Left lung (tissue), 4 donors: ENCODE measurements at regions not wholly inside any gene's neighbourhood (a gene's known extent, or its start where the extent isn't known, plus 50 kb on each side); places are given as distances from the start of the nearest gene placed in this dataset.

ENCODE experiments used
- ATAC-seq: fragments of 200-7000 bp; cut with Tn5 transposase; one replicate; pipeline ENCODE4 v1.9.1; 2020; ENCODE audit warnings: moderate library complexity
- DNase-seq, 4 donors: peaks; one replicate each; pipeline ENCODE4 v3.0.0-alpha.2; 2013 to 2020
- H3K27ac ChIP-seq, 2 donors: fragments of 200-600 bp; sonication (generic) in 1 of 2; one replicate each; pipeline versions ENCODE4 v1.5.0 to v1.8.0; 2020 to 2021
- H3K27me3 ChIP-seq, 2 donors: fragments of 200-600 bp; sonication (generic) in 1 of 2; one replicate each; pipeline versions ENCODE4 v1.5.0 to v1.8.0; 2020 to 2021
- H3K36me3 ChIP-seq, 2 donors: fragments of 200-600 bp; sonication (generic) in 1 of 2; one replicate each; pipeline versions ENCODE4 v1.5.0 to v1.8.0; 2020 to 2021
- H3K4me1 ChIP-seq, 2 donors: fragments of 200-600 bp; one replicate each; pipeline ENCODE4 v1.8.0; 2021
- H3K4me3 ChIP-seq, 2 donors: fragments of 200-600 bp; sonication (generic) in 1 of 2; one replicate each; pipeline versions ENCODE4 v1.5.0 to v1.8.0; 2020 to 2021; ENCODE audit warnings: mild to moderate bottlenecking in 1 of 2
- H3K9me3 ChIP-seq, 2 donors: fragments of 200-600 bp; sonication (generic) in 1 of 2; one replicate each; pipeline versions ENCODE4 v1.5.0 to v1.8.0; 2020 to 2021
- intact Hi-C, 2 donors: fragments of 100-400 bp; cut with DNase I; formaldehyde crosslinking; loops; one replicate each; pipeline versions ENCODE4 v1.11.2 to v1.14.2; 2022
- TF ChIP-seq, protein P1 (sequence below), 2 donors: fragments of 200-600 bp; sonication (generic) in 1 of 2; IDR thresholded peaks; one replicate each; pipeline versions ENCODE4 v1.5.0 to v1.8.0; 2021; ENCODE audit warnings: antibody characterized with exemption in 2 of 2
- donor health status: DM: no; HTN: yes; CAD: no.
- donor health status: DM: no; HTN: no; CAD: no.

DNA sequence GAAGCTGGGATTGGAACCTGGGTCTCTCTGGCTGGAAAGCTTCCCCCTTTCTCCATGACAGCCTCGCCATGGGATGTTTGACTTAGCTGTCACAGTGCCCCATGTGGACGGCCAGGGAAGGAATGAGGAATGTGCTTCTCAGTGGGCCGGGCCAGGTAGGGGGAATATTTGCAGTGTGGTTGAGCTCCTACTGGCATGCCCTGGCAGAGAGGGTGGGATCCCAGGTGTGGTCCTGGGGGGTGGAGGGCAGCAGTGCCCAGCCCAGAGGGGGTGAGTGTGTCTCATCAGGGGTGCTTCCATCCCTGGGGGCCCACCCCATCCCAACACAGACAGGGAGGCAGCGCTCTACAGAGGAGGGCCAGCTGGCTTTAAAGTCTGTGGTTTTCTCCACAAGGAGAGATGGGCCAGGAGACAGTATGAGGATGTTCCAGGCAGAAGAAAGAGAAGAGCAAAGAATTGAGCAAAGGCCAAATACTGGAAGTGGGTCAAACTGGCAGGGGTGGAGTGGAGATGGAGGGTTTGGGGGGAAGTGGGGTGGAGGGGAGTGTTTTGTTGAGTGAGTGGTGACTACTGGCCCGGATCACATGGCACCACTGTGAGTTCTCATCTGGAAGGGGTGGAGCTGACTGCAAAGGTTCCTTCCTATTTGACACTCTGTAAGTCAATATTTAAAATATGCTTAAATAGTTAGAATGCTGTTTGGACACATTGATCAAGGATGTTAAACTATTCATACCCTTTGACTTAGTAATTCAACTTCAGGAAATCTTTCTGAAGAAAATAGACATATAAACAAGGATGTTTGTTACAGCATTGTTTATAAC lies 94.0 kb downstream of the MYCN start:
- no peaks in the 10 kb centered on the region for H3K9me3 ChIP-seq
- no peak overlapping the region for H3K4me3 ChIP-seq
- intact Hi-C loops = no loop called here
- no peaks in the 10 kb centered on the region for H3K27me3 ChIP-seq
- no peak for ATAC-seq
- H3K27ac ChIP-seq = no peak overlapping the region
- H3K4me1 ChIP-seq = peaks cover 0 to 9% of the 10 kb centered on the region in 2 donors
- H3K36me3 ChIP-seq = no peaks in the 10 kb centered on the region
- DNase-seq = no peak
- TF ChIP-seq, protein P1, sequence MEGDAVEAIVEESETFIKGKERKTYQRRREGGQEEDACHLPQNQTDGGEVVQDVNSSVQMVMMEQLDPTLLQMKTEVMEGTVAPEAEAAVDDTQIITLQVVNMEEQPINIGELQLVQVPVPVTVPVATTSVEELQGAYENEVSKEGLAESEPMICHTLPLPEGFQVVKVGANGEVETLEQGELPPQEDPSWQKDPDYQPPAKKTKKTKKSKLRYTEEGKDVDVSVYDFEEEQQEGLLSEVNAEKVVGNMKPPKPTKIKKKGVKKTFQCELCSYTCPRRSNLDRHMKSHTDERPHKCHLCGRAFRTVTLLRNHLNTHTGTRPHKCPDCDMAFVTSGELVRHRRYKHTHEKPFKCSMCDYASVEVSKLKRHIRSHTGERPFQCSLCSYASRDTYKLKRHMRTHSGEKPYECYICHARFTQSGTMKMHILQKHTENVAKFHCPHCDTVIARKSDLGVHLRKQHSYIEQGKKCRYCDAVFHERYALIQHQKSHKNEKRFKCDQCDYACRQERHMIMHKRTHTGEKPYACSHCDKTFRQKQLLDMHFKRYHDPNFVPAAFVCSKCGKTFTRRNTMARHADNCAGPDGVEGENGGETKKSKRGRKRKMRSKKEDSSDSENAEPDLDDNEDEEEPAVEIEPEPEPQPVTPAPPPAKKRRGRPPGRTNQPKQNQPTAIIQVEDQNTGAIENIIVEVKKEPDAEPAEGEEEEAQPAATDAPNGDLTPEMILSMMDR (IDR thresholded peaks at IDR 0.05) = no peak

DNA sequence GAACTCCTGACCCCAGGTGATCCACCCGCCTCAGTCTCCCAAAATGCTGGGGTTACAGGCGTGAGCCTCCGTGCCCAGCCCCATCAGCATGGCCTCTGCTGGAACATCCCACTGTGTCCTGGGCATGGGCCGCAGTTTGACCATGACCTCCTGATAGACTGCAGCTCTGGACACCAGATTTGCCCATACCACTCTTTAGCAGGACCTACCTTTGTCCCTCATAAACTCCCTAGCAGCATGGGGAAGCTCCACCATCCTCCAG lies 92.6 kb downstream of the MYCN start:
- H3K27ac ChIP-seq = no peak overlapping the region
- H3K4me3 ChIP-seq = no peak overlapping the region
- DNase-seq = no peak
- intact Hi-C loops = no loop called here
- peaks cover 0 to 9% of the 10 kb centered on the region in 2 donors for H3K4me1 ChIP-seq
- ATAC-seq = no peak
- H3K36me3 ChIP-seq = no peaks in the 10 kb centered on the region
- H3K27me3 ChIP-seq = no peaks in the 10 kb centered on the region
- no peaks in the 10 kb centered on the region for H3K9me3 ChIP-seq
- TF ChIP-seq, protein P1 (IDR thresholded peaks at IDR 0.05) = no peak

DNA sequence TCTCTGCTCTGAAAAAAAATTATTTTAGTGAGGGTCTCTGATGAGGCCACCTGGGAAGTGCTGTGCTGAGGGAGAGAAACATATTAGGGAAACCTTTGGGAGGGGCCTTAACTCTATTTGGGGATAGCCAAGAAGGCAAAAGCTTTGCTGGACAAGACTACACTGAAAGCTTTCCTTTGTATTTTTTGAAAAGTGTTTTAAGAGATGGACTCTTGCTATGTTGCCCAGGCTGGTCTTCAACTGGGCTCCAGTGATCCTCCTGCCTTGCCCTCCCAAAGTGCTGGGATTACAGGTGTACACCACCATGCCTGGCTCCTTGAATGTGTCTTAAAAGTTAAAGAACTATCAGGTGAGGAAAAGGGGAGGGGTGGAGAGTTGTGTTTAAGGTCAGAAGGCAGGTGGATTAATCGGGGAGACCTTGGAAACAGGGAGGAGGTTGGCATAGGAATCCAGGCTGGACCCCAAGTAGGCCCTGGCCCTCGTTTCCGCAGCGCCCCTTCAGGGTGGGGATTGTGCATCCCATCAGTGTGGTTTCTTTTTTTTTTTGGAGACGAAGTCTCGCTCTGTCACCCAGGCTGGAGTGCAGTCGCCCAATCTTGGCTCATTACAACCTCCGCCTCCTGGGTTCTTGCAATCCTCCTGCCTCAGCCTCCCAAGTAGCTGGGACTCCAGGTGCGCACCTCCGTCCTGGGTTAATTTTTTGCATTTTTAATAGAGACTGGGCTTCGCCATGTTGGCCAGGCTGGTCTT lies 92.1 kb downstream of the MYCN start:
- intact Hi-C loops = no loop called here
- no peak for DNase-seq
- TF ChIP-seq, protein P1 (IDR thresholded peaks at IDR 0.05) = no peak
- peaks cover 0 to 9% of the 10 kb centered on the region in 2 donors for H3K4me1 ChIP-seq
- no peak overlapping the region for H3K27ac ChIP-seq
- no peak for ATAC-seq
- H3K9me3 ChIP-seq = no peaks in the 10 kb centered on the region
- no peaks in the 10 kb centered on the region for H3K27me3 ChIP-seq
- no peaks in the 10 kb centered on the region for H3K36me3 ChIP-seq
- H3K4me3 ChIP-seq = no peak overlapping the region

DNA sequence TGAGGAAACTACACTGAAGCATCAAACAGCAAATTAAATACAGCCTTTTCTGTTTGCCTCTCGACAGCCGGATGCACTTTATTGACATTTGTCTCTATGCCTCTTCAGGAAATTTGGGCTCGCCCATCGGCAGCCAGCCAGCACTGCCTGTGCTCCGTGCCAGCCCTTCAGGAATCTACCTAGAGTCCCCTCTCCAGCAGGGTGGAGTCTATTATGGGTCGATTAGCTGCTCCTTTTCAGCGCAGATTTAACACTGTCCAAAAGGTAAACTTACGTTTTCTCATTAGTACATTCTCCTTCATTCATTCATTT lies 91.5 kb downstream of the MYCN start:
- no peaks in the 10 kb centered on the region for H3K9me3 ChIP-seq
- H3K36me3 ChIP-seq = no peaks in the 10 kb centered on the region
- TF ChIP-seq, protein P1 (IDR thresholded peaks at IDR 0.05) = no peak
- H3K4me3 ChIP-seq = no peak overlapping the region
- H3K4me1 ChIP-seq = peaks cover 0 to 9% of the 10 kb centered on the region in 2 donors
- ATAC-seq = peak; percentile 79
- intact Hi-C loops = no loop called here
- DNase-seq = peak in 1 of 4 donors; percentile 50
- no peak overlapping the region for H3K27ac ChIP-seq
- H3K27me3 ChIP-seq = no peaks in the 10 kb centered on the region

DNA sequence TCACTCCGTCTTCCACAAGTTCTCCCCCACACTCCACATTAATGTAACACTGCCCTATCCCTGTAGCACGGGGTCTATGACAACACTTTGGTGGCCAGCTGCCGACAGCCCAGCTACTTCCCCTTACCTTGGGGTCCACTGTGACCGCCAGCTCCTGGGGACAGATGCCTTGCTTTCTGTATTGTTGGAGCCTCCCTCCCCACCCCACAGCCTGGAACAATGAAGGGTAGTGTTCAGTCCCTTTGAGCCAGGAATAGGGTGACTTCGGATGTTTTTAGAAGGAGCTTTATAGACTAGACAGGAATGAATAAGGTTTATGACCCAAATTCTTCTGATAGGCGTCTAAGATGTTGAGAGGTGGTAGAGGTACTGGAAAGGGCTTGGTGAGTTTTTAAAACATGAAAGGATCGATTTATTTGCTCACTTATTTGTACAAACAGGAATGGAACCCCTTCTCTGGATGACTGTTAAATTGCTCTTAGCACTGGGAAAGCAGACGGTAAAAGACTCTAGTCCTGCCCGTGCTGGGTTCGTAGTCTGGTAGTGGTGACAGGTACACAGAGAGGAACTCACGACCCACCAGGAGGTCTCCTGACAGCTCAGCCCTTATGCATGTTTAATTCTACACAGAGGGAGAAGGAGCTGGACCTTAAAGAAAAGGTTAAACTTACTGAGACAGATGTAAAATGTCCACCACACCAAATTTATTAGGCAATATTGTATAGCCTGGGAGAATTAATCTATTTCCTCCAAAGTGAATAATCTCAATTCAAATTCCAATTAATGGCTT lies 90.9 kb downstream of the MYCN start:
- Histone ChIP-seq H3K9me3 (no peaks in the 10 kb centered on the region), H3K27ac (no peak overlapping the region), H3K27me3 (no peaks in the 10 kb centered on the region), H3K36me3 (no peaks in the 10 kb centered on the region), H3K4me1 (peaks cover 0 to 9% of the 10 kb centered on the region in 2 donors), H3K4me3 (no peak overlapping the region)
- DNase-seq (no peak), ATAC-seq (peak; percentile 14)
- intact Hi-C loops = no loop called here
- TF ChIP-seq, protein P1 (IDR thresholded peaks at IDR 0.05) = no peak
